HCT116 (cell line): ENCODE measurements at regions not wholly inside any gene's neighbourhood (a gene's known extent, or its start where the extent isn't known, plus 50 kb on each side); places are given as distances from the start of the nearest gene placed in this dataset.

Source experiments
- ATF3 ChIP-seq: IDR thresholded peaks from 2 replicates; pipeline ENCODE4 v1.6.1; 2012
- CTCF ChIP-seq, 3 experiments: fragments of 200-600 bp in 1 of 3; sonication (generic) in 1 of 3; IDR thresholded peaks in 2 of 3; conservative IDR thresholded peaks in 1 of 3; 2 replicates each; pipeline ENCODE4 v1.5.1; 2012 to 2017; ENCODE audit warnings: low read depth in 2 of 3, low read length in 2 of 3, antibody characterized with exemption in 1 of 3, borderline replicate concordance in 1 of 3, control low read depth in 1 of 3, mild to moderate bottlenecking in 1 of 3, mixed read lengths in 1 of 3, mixed run types in 1 of 3, moderate library complexity in 1 of 3; ENCODE audit not compliant: insufficient read depth in 1 of 3
- ELF1 ChIP-seq: IDR thresholded peaks from 2 replicates; pipeline ENCODE4 v1.6.1; 2012; ENCODE audit warnings: low read depth, borderline replicate concordance
- EZH2 ChIP-seq: fragments of 200-600 bp; sonication (generic); IDR thresholded peaks from 2 replicates; pipeline ENCODE4 v1.6.1; 2017; ENCODE audit warnings: antibody characterized with exemption, mixed run types
- MAX ChIP-seq: IDR thresholded peaks from 2 replicates; pipeline ENCODE4 v1.6.1; 2012
- POLR2A ChIP-seq: IDR thresholded peaks from 2 replicates; pipeline ENCODE4 v1.7.0; 2011; ENCODE audit warnings: borderline replicate concordance; ENCODE audit not compliant: insufficient read depth, insufficient read length; ENCODE audit errors: extremely low read depth
- POLR2AphosphoS5 ChIP-seq: IDR thresholded peaks from 2 replicates; pipeline ENCODE4 v1.6.1; 2011; ENCODE audit warnings: mild to moderate bottlenecking, low read depth, low read length, moderate library complexity
- REST ChIP-seq: IDR thresholded peaks from 2 replicates; pipeline ENCODE4 v1.6.1; 2012; ENCODE audit warnings: low read depth
- SIN3A ChIP-seq: IDR thresholded peaks from 2 replicates; pipeline ENCODE4 v1.6.1; 2012; ENCODE audit warnings: low read depth
- ZBTB33 ChIP-seq: IDR thresholded peaks from 2 replicates; pipeline ENCODE4 v1.6.1; 2011; ENCODE audit warnings: mild to moderate bottlenecking, low read length, moderate library complexity; ENCODE audit not compliant: insufficient replicate concordance; ENCODE audit errors: extremely low read depth

- no peak for TF ChIP-seq REST
- no peak for TF ChIP-seq EZH2
- TF ChIP-seq POLR2AphosphoS5, result no peak
- no peak for TF ChIP-seq CTCF (IDR thresholded peaks at IDR 0.05 in 2 of 3, conservative IDR thresholded peaks at IDR 0.05 in 1 of 3; ENCODE audit: borderline replicate concordance in 1 of 3, insufficient read depth in 1 of 3, low read depth in 2 of 3, low read length in 2 of 3)
- no peak for TF ChIP-seq ZBTB33
- no peak for TF ChIP-seq MAX
- TF ChIP-seq ATF3, result no peak
- TF ChIP-seq ELF1, result no peak
- TF ChIP-seq POLR2A, result no peak
- TF ChIP-seq SIN3A, result no peak
These were observed 228.1 kb upstream of the RAB6C start for GRCh38 chr2:129751409-129751808.
